Esophagus squamous epithelium (tissue), 4 donors: ENCODE measurements at regions not wholly inside any gene's neighbourhood (a gene's known extent, or its start where the extent isn't known, plus 50 kb on each side); places are given as distances from the start of the nearest gene placed in this dataset.

Experiments used
- POLR2A ChIP-seq, 4 donors: fragments of 450-650 bp; IDR thresholded peaks; one replicate each; pipeline ENCODE4 v1.6.1; 2017; ENCODE audit warnings: antibody characterized with exemption in 4 of 4, mild to moderate bottlenecking in 4 of 4, moderate library complexity in 3 of 4
- TF ChIP-seq, protein P1 (sequence below), 6 experiments: fragments of 450-650 bp in 4 of 6; fragments of 200-600 bp in 2 of 6; sonication (generic) in 2 of 6; IDR thresholded peaks; one replicate each; pipeline ENCODE4 v1.5.1; 2016 to 2019; ENCODE audit warnings: antibody characterized with exemption in 6 of 6, mild to moderate bottlenecking in 4 of 6, moderate library complexity in 4 of 6

DNA sequence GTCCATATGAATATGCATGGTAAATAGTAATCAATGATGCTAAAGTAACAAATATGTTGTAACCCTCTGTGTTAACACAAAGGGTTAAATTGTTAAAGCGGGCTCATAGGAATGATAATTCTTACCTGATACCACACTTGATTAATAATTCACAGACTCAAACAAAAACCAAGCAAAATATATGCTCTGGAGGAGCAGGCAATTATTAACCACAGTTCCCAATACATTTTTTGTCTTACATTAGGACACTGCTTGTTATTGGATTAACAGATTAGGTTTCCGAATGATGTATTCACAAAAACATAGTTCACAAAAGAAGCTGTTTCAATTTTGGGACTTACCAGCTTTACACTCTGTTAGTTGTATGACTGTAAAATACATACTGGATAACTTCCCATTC, 300.9 kb upstream of the LRRTM4 start:
- TF ChIP-seq, protein P1, sequence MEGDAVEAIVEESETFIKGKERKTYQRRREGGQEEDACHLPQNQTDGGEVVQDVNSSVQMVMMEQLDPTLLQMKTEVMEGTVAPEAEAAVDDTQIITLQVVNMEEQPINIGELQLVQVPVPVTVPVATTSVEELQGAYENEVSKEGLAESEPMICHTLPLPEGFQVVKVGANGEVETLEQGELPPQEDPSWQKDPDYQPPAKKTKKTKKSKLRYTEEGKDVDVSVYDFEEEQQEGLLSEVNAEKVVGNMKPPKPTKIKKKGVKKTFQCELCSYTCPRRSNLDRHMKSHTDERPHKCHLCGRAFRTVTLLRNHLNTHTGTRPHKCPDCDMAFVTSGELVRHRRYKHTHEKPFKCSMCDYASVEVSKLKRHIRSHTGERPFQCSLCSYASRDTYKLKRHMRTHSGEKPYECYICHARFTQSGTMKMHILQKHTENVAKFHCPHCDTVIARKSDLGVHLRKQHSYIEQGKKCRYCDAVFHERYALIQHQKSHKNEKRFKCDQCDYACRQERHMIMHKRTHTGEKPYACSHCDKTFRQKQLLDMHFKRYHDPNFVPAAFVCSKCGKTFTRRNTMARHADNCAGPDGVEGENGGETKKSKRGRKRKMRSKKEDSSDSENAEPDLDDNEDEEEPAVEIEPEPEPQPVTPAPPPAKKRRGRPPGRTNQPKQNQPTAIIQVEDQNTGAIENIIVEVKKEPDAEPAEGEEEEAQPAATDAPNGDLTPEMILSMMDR (IDR thresholded peaks at IDR 0.05) = no peak
- TF ChIP-seq POLR2A (IDR thresholded peaks at IDR 0.05) = no peak
